GM08714 (cell line): ENCODE measurements at regions not wholly inside any gene's neighbourhood (a gene's known extent, or its start where the extent isn't known, plus 50 kb on each side); places are given as distances from the start of the nearest gene placed in this dataset.
"Not testable (repeated sequence)": the region's sequence is repeated elsewhere in the genome, so short reads cannot be mapped to it uniquely, and the experiment has no call there.

Experiments
- H3K4me3 ChIP-seq: fragments of 200-500 bp; sonication (Bioruptor generic); 2 replicates; pipeline ENCODE4 v1.5.1; 2014; ENCODE audit warnings: mild to moderate bottlenecking, low read length, inconsistent platforms
- ZNF274 ChIP-seq: IDR thresholded peaks from 2 replicates; pipeline ENCODE4 v1.6.1; 2012; ENCODE audit warnings: mild to moderate bottlenecking, low read depth, low read length

GRCh38 chr12:58745348-58746125 lies 174.8 kb downstream of the LRIG3 start:
- no peak overlapping the region for H3K4me3 ChIP-seq
- TF ChIP-seq ZNF274, result no peak

- no peak for TF ChIP-seq ZNF274
Measured at GRCh38 chr12:58747533-58747932, 172.8 kb downstream of the LRIG3 start.

GRCh38 chr12:58750484-58750883 lies 169.8 kb downstream of the LRIG3 start:
- H3K4me3 ChIP-seq, result no peak overlapping the region
- no peak for TF ChIP-seq ZNF274

More at GRCh38 chr12:58747533-58747932, 172.8 kb downstream of the LRIG3 start:
- H3K4me3 ChIP-seq, result no peak overlapping the region

DNA sequence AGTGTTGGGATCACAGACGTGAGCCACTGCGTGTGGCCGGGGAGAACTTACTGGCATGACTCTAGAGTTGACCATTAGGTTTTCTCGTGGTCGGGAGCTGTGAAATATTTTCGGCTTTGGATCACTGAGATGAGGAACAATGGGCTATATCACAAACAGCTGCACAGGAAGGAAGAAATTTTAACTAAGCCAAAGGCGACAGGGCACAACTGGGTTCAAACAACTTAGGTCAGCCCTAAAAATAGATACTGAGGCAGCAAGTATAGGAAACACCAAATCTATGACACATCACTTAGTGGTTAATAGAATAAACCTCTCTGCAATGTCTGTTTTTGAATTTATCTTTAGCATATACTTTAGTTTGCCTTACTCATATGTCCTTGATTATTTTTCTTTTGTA lies 162.9 kb downstream of the LRIG3 start:
- no peak for TF ChIP-seq ZNF274
- no peak overlapping the region for H3K4me3 ChIP-seq

DNA sequence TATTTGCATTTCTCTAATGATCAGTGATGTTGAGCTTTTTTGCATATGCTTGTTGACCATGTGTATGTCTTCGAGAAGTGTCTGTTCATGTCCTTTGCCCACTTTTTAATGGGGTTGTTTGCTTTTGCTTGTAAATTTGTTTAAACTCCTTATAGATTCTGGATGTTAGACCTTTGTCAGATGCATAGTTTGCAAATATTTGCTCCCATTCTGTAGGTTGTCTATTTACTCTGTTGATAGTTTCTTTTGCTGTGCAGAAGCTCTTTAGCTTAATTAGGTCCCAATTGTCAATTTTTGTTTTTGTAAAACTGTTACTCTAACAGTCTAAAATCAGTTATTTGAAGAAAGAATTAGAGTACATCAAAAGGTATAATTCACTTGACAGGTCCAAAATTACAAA lies 160.6 kb downstream of the LRIG3 start:
- H3K4me3 ChIP-seq, result not testable (repeated sequence)

- TF ChIP-seq ZNF274, result no peak
Measured at GRCh38 chr12:58761308-58761707, 159.0 kb downstream of the LRIG3 start.

DNA sequence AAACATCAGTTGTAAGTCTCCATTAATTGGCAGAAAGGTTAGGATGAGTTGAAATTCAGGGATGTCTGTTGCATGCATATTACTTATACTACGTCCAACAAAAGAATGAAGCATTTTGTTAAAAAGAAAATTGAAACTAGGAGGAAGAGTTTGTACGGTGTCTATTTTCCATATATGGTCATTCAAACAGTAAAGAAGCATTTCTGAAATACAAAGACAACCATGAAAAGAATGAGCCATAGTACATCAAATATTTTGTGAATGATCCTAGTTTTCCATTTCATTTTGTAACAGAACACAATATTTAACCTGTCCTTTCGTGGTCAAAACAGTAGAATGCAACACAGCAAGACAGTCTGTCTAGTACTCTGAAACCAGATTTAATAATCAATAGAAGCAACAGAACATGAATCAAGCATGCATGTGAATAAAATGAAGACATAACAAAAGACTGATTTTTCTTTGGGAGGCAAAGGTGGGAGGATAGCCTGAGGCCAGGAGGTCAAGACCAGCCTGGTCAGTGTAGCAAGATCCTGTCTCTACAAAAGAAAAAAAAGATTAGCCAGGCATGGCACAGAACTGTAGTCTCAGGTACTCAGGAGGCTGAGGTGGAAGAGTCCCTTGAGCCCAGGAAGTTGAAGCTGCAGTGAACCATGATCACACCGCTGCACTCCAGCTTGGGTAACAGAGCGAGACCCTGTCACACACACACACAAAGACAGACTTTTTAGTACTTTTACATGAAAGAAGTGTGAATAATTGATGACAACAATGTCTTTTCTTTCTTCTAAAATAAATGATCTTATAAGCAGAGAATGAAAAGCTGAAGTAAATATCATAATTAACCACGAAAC lies 156.0 kb downstream of the LRIG3 start:
- no peak for TF ChIP-seq ZNF274
- H3K4me3 ChIP-seq, result no peak overlapping the region

More at GRCh38 chr12:58761308-58761707, 159.0 kb downstream of the LRIG3 start:
- no peak overlapping the region for H3K4me3 ChIP-seq

GRCh38 chr12:58765076-58765475 lies 155.2 kb downstream of the LRIG3 start:
- H3K4me3 ChIP-seq, result no peak overlapping the region
- no peak for TF ChIP-seq ZNF274

DNA sequence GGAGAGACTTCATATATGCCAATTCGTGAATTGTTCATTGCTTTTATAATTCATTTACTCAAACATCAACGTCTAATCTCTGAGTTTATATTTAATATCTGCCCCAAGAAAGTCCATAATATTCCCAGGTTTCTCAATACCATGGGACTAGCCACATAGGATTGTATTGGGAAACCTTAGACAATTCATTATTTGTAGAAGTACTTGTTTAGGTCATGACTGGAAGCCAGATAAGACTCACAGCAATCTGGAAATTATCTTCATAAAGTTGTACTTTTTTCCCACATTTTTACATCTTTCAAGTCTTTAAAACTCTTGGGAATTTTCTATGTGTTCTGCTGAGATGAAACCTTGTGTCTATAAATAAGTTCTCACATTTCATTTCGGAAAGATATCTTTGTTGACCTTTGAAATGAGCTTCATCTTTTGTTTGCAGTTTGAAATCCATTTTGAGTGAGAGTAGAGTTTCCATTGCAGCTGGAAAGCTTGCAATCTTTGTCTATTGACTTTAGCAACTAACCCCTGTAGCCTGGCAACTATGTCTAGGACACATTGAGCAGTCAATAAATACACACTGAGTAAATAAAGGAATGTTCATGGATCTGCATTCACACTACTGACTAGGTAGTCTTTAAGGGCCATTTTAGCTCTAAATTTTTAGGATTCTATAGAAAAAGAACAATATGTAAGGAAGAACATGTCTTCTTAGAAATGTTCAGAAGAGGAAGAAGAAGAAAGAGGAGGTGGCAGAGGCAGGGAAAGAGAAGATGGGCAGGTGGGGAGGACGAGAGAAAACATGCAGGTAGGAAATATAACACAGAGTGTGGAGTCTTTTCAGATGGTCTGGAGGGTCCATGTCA lies 154.4 kb downstream of the LRIG3 start:
- TF ChIP-seq ZNF274, result no peak
- no peak overlapping the region for H3K4me3 ChIP-seq

DNA sequence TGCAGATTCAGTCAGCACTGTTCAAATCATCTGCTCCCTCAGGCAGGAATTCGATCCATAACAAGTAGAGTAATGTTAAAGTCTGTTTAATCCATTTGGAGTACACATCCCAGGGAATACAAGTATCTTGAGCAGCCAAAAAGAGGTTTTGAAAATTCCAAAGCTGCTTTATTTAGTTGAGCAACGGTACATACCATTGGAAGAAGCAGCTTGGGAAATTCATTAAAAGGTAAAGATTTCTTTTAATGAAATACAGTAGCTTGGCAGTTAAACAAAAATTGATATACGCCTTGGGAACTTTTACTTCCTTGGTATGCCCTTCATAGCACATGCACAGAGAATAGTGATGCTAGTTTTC lies 153.8 kb downstream of the LRIG3 start:
- H3K4me3 ChIP-seq, result no peak overlapping the region
- no peak for TF ChIP-seq ZNF274

- no peak overlapping the region for H3K4me3 ChIP-seq
- no peak for TF ChIP-seq ZNF274
Measured at GRCh38 chr12:58767496-58767895, 152.8 kb downstream of the LRIG3 start.

- no peak overlapping the region for H3K4me3 ChIP-seq
- TF ChIP-seq ZNF274, result no peak
Measured at GRCh38 chr12:58773986-58774385, 146.3 kb downstream of the LRIG3 start.

DNA sequence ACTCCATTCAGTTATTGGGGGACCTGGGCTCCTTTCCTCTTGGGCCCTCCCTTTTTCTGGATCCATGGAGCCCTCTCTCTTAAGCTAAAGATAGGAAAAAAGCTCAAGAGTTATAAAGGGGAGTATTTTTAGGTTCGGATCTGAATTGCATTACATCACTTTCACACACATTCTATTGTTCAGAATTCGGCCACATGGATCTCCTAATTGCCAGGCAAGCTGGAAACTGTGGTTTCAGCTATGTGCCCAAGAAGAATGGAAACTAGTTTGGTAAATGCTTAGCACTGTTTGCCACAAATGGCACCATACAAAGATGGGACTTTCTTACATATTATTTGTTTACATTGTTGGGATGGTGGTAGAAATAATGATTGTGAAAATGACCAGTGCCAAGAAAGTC lies 145.6 kb downstream of the LRIG3 start:
- no peak overlapping the region for H3K4me3 ChIP-seq
- TF ChIP-seq ZNF274, result no peak

DNA sequence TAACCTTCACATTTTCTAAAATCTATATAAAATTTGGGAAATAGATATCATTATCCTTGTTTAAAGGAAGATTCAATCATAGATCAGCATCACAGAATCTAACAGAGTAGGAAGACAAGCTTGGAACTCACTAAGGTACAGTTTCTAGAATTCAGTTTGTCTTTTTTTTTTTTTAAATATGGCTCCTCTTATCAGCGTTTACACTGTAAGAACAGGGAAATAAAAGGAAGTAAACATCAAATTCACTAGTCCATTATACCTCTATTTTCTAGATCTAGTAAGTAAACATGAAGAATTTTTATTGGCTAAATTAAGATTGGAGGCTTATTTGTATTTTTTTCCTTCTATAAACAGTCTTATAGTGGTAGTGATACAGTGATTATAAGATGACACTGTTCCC lies 144.9 kb downstream of the LRIG3 start:
- TF ChIP-seq ZNF274, result no peak

More for the DNA sequence above, 144.9 kb downstream of the LRIG3 start:
- no peak overlapping the region for H3K4me3 ChIP-seq
